Parathyroid adenoma (tissue), 2 donors: ENCODE measurements at regions not wholly inside any gene's neighbourhood (a gene's known extent, or its start where the extent isn't known, plus 50 kb on each side); places are given as distances from the start of the nearest gene placed in this dataset.

Experiments used
- H2AFZ ChIP-seq: fragments of 300-600 bp; sonication (generic); one replicate; pipeline ENCODE4 v1.7.0; 2017; ENCODE audit warnings: antibody characterized with exemption, mild to moderate bottlenecking
- H3K27ac ChIP-seq: fragments of 300-600 bp; sonication (generic); one replicate; pipeline ENCODE4 v1.7.0; 2017
- H3K27me3 ChIP-seq: fragments of 300-600 bp; sonication (generic); one replicate; pipeline ENCODE4 v1.7.0; 2017; ENCODE audit warnings: low read length; ENCODE audit not compliant: control insufficient read depth, insufficient read depth
- H3K36me3 ChIP-seq: fragments of 300-600 bp; sonication (generic); one replicate; pipeline ENCODE4 v1.7.0; 2017; ENCODE audit warnings: low read length; ENCODE audit not compliant: control insufficient read depth, insufficient read depth
- H3K4me1 ChIP-seq: fragments of 300-600 bp; sonication (generic); one replicate; pipeline ENCODE4 v1.7.0; 2017; ENCODE audit warnings: control low read depth
- H3K4me2 ChIP-seq: fragments of 300-600 bp; sonication (generic); one replicate; pipeline ENCODE4 v1.7.0; 2017; ENCODE audit warnings: low read length
- H3K4me3 ChIP-seq: fragments of 300-600 bp; sonication (generic); one replicate; pipeline ENCODE4 v1.7.0; 2017; ENCODE audit warnings: low read depth, low read length
- H3K79me2 ChIP-seq: fragments of 300-600 bp; sonication (generic); one replicate; pipeline ENCODE4 v1.7.0; 2017; ENCODE audit warnings: control low read depth
- H3K9ac ChIP-seq: fragments of 300-600 bp; sonication (generic); one replicate; pipeline ENCODE4 v1.7.0; 2017; ENCODE audit warnings: mild to moderate bottlenecking
- H3K9me3 ChIP-seq: fragments of 300-600 bp; sonication (generic); one replicate; pipeline ENCODE4 v1.7.0; 2017; ENCODE audit warnings: low read length; ENCODE audit not compliant: control insufficient read depth
- TF ChIP-seq, protein P1 (sequence below): fragments of 300-600 bp; sonication (generic); IDR thresholded peaks from one replicate; pipeline ENCODE4 v1.7.0; 2017; ENCODE audit warnings: antibody characterized with exemption, mild to moderate bottlenecking
- donor health status: primary hyperparathyroidism.

DNA sequence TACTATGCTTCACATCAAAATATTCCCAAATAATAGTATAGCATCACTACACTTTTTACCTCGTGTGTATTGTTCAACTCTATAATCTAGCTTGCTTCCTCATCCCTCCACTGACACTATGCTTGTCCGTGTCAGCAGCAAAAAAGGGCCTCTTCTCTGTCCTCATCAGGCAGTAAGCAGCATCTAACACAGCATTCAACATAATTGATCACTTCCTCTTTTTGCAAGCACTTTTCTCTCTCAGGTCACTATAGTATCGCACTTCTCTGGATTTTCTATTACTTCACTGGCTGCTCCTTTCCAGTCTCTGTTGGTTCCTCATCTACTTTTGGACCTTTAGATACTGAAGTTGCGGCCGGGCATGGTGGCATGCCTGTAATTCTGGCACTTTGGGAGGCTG lies 64.9 kb upstream of the ZSWIM2 start:
- Histone ChIP-seq H3K9ac (no peak overlapping the region), H3K4me1 (no peaks in the 10 kb centered on the region), H2AFZ (no peak overlapping the region), H3K36me3 (no peaks in the 10 kb centered on the region), H3K4me2 (no peak overlapping the region), H3K4me3 (no peak overlapping the region), H3K79me2 (no peaks in the 10 kb centered on the region), H3K27me3 (no peaks in the 10 kb centered on the region), H3K9me3 (no peaks in the 10 kb centered on the region), H3K27ac (no peak overlapping the region)
- TF ChIP-seq, protein P1, sequence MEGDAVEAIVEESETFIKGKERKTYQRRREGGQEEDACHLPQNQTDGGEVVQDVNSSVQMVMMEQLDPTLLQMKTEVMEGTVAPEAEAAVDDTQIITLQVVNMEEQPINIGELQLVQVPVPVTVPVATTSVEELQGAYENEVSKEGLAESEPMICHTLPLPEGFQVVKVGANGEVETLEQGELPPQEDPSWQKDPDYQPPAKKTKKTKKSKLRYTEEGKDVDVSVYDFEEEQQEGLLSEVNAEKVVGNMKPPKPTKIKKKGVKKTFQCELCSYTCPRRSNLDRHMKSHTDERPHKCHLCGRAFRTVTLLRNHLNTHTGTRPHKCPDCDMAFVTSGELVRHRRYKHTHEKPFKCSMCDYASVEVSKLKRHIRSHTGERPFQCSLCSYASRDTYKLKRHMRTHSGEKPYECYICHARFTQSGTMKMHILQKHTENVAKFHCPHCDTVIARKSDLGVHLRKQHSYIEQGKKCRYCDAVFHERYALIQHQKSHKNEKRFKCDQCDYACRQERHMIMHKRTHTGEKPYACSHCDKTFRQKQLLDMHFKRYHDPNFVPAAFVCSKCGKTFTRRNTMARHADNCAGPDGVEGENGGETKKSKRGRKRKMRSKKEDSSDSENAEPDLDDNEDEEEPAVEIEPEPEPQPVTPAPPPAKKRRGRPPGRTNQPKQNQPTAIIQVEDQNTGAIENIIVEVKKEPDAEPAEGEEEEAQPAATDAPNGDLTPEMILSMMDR, result no peak

DNA sequence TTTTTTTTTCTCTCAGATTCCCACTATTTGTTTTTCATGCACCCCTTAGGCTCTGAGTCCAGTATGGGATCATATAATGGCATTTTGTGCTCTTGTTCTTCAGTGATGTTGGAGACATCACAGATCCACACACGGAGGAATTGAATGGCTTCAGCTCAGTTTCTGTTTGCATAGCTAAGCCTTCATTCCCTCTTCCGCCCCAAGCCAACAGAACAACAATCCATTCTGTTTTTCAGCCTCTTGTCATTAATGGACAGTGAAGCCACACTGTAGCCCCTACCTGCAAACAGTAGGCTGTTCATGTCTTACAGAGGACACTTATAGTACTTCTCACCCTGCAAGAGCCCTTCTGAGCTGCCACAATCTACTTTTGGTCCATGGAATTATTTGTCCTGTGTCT lies 64.0 kb upstream of the ZSWIM2 start:
- Histone ChIP-seq H3K4me2 (no peak overlapping the region), H3K9ac (no peak overlapping the region), H3K27me3 (no peaks in the 10 kb centered on the region), H3K4me1 (no peaks in the 10 kb centered on the region), H3K27ac (no peak overlapping the region), H3K4me3 (no peak overlapping the region), H2AFZ (no peak overlapping the region), H3K79me2 (no peaks in the 10 kb centered on the region), H3K9me3 (no peaks in the 10 kb centered on the region), H3K36me3 (no peaks in the 10 kb centered on the region)
- TF ChIP-seq, protein P1, result no peak

DNA sequence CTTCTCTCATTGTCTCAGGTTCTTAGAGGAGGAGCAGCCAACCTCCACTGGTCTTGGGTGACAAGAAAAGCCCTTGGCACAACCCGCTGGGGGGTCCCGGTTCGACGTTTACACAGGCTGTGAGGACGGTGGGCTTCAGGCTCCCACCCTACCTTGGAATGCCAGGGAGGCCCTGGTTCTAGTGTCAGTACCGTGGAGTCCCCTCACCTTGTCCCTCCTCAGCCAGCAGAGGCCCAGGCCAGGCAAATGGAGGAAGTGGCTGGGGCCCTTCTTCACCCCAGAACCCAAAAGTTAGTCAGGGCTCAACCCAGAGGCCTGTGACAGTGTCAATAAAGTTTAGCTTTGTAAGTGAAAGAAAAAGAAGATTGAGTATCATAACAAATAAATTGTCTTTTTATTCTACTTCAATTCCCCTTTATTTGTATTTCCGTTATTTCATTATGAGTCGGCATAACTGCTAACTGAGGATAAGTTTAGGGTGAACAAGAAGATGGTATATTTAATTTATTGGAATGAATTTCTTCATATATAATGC lies 62.6 kb upstream of the ZSWIM2 start:
- no peak overlapping the region for H2AFZ ChIP-seq
- H3K27me3 ChIP-seq, result no peaks in the 10 kb centered on the region
- H3K27ac ChIP-seq, result no peak overlapping the region
- H3K4me3 ChIP-seq, result no peak overlapping the region
- H3K9ac ChIP-seq, result no peak overlapping the region
- no peaks in the 10 kb centered on the region for H3K36me3 ChIP-seq
- H3K4me2 ChIP-seq, result no peak overlapping the region
- H3K9me3 ChIP-seq, result no peaks in the 10 kb centered on the region
- no peaks in the 10 kb centered on the region for H3K4me1 ChIP-seq
- TF ChIP-seq, protein P1, result no peak
- H3K79me2 ChIP-seq, result no peaks in the 10 kb centered on the region

DNA sequence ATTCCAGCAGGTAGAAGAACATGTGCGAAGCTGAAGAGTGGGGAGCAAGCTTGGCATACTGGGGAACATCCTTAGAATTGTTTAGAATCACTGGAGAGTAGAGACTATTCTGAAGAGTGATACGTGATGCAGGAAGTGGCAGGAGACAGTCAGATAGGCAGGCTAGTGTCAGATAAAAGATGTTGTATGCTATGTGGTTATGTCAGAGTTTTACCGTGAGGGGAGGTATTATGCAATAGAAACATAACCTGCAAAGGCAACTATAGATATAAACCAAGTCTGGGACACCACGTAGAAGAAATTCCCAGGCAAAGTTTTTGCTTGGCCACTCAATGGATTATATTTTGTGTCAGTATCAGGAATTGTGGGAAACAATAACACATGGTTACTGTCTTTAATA lies 62.0 kb upstream of the ZSWIM2 start:
- Histone ChIP-seq H2AFZ (no peak overlapping the region), H3K36me3 (no peaks in the 10 kb centered on the region), H3K4me1 (no peaks in the 10 kb centered on the region), H3K79me2 (no peaks in the 10 kb centered on the region), H3K9ac (no peak overlapping the region), H3K4me2 (no peak overlapping the region), H3K4me3 (no peak overlapping the region), H3K9me3 (no peaks in the 10 kb centered on the region), H3K27me3 (no peaks in the 10 kb centered on the region), H3K27ac (no peak overlapping the region)
- TF ChIP-seq, protein P1, result no peak

DNA sequence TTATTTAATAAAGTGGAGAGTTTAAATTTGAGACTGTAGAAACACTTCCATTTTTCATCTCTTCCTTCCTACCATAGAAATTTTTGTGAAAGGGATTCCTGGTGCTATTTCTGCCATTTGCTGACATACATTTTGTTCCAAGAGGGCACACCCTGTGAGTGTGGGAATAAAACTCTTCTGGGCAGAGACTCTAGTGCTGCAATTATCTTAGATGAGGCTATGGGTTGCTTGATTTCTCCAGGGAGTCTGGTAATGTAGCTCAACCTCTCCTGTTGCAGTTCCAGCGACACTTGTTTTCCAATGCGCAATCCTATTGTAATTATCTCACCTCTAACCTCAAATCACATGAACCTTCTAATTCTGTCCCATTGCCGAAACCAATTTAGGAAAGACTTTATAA lies 60.1 kb upstream of the ZSWIM2 start:
- Histone ChIP-seq H3K9ac (no peak overlapping the region), H3K36me3 (no peaks in the 10 kb centered on the region), H3K27ac (no peak overlapping the region), H3K9me3 (no peaks in the 10 kb centered on the region), H3K4me3 (no peak overlapping the region), H3K79me2 (no peaks in the 10 kb centered on the region), H3K4me1 (no peaks in the 10 kb centered on the region), H3K27me3 (no peaks in the 10 kb centered on the region), H3K4me2 (no peak overlapping the region), H2AFZ (no peak overlapping the region)
- TF ChIP-seq, protein P1, result no peak
